ENCODE measurements at regions not wholly inside any gene's neighbourhood (a gene's known extent, or its start where the extent isn't known, plus 50 kb on each side); places are given as distances from the start of the nearest gene placed in this dataset.
"Not testable (repeated sequence)": the region's sequence is repeated elsewhere in the genome, so short reads cannot be mapped to it uniquely, and the experiment has no call there.

- no CpG with 5 or more reads among the region's 4 CpGs for WGBS (ENCODE audit: insufficient coverage)
- not testable (repeated sequence) for DNase-seq
These were observed 1008.0 kb upstream of the DDX18 start for GRCh38 chr2:116806505-116806904.

GRCh38 chr2:116809109-116809508 is 1005.4 kb upstream of the DDX18 start:
- Histone ChIP-seq H3K9me3 (ENCODE audit: control extremely low read depth in 1 of 5, control insufficient read depth in 4 of 5, insufficient read depth in 2 of 5, low read depth in 1 of 5, low read length in 4 of 5) (no peaks in the 10 kb centered on the region), H3K4me3 (ENCODE audit: control insufficient read depth in 1 of 7, extremely low read depth in 1 of 7, insufficient read depth in 4 of 7, low read depth in 2 of 7, low read length in 6 of 7) (no peak overlapping the region), H3K4me1 (ENCODE audit: control extremely low read depth in 1 of 4, control insufficient read depth in 4 of 4, insufficient read depth in 4 of 4, low read length in 3 of 4) (no peaks in the 10 kb centered on the region), H3K27me3 (replicated peaks in 2 of 5; ENCODE audit: control insufficient read depth in 4 of 5, insufficient read depth in 5 of 5, low read length in 4 of 5) (no peaks in the 10 kb centered on the region), H3K27ac (ENCODE audit: insufficient read depth in 1 of 2, low read depth in 1 of 2, low read length in 2 of 2, poor library complexity in 1 of 2, severe bottlenecking in 2 of 2) (no peak overlapping the region), H3K36me3 (ENCODE audit: control insufficient read depth in 4 of 4, insufficient read depth in 4 of 4, low read length in 3 of 4) (no peaks in the 10 kb centered on the region)
- ChIA-PET POLR2A (no interaction called here), CTCF (no interaction called here)
- DNase-seq: no peak

More at GRCh38 chr2:116806505-116806904, 1008.0 kb upstream of the DDX18 start:
- CTCF ChIA-PET; H3K4me3 ChIP-seq (ENCODE audit: control insufficient read depth in 1 of 7, extremely low read depth in 1 of 7, insufficient read depth in 4 of 7, low read depth in 2 of 7, low read length in 6 of 7); H3K9me3 ChIP-seq (ENCODE audit: control extremely low read depth in 1 of 5, control insufficient read depth in 4 of 5, insufficient read depth in 2 of 5, low read depth in 1 of 5, low read length in 4 of 5); H3K27me3 ChIP-seq (replicated peaks in 2 of 5; ENCODE audit: control insufficient read depth in 4 of 5, insufficient read depth in 5 of 5, low read length in 4 of 5); H3K27ac ChIP-seq (ENCODE audit: insufficient read depth in 1 of 2, low read depth in 1 of 2, low read length in 2 of 2, poor library complexity in 1 of 2, severe bottlenecking in 2 of 2); H3K4me1 ChIP-seq (ENCODE audit: control extremely low read depth in 1 of 4, control insufficient read depth in 4 of 4, insufficient read depth in 4 of 4, low read length in 3 of 4); H3K36me3 ChIP-seq (ENCODE audit: control insufficient read depth in 4 of 4, insufficient read depth in 4 of 4, low read length in 3 of 4): not testable (repeated sequence)
- POLR2A ChIA-PET: interaction anchor here (0.7 kb wide), 1 partner anchor 13 kb away, joined by 3 read pairs; no protein-coding TSS in a partner anchor

- DNase-seq: no peak
- no peaks in the 10 kb centered on the region for H3K27me3 ChIP-seq (replicated peaks in 2 of 5; ENCODE audit: control insufficient read depth in 4 of 5, insufficient read depth in 5 of 5, low read length in 4 of 5)
- WGBS (ENCODE audit: insufficient coverage): no CpG with 5 or more reads among the region's 4 CpGs
- no peaks in the 10 kb centered on the region for H3K36me3 ChIP-seq (ENCODE audit: control insufficient read depth in 4 of 4, insufficient read depth in 4 of 4, low read length in 3 of 4)
- no peaks in the 10 kb centered on the region for H3K9me3 ChIP-seq (ENCODE audit: control extremely low read depth in 1 of 5, control insufficient read depth in 4 of 5, insufficient read depth in 2 of 5, low read depth in 1 of 5, low read length in 4 of 5)
- ChIA-PET CTCF (no interaction called here), POLR2A (no interaction called here)
- H3K4me1 ChIP-seq (ENCODE audit: control extremely low read depth in 1 of 4, control insufficient read depth in 4 of 4, insufficient read depth in 4 of 4, low read length in 3 of 4): no peaks in the 10 kb centered on the region
- H3K27ac ChIP-seq (ENCODE audit: insufficient read depth in 1 of 2, low read depth in 1 of 2, low read length in 2 of 2, poor library complexity in 1 of 2, severe bottlenecking in 2 of 2): no peak overlapping the region
- no peak overlapping the region for H3K4me3 ChIP-seq (ENCODE audit: control insufficient read depth in 1 of 7, extremely low read depth in 1 of 7, insufficient read depth in 4 of 7, low read depth in 2 of 7, low read length in 6 of 7)
These were observed 1004.4 kb upstream of the DDX18 start for GRCh38 chr2:116810071-116810470.

GRCh38 chr2:116810645-116811044 is 1003.8 kb upstream of the DDX18 start:
- CTCF ChIA-PET: no interaction called here
- Histone ChIP-seq H3K9me3 (ENCODE audit: control extremely low read depth in 1 of 5, control insufficient read depth in 4 of 5, insufficient read depth in 2 of 5, low read depth in 1 of 5, low read length in 4 of 5) (no peaks in the 10 kb centered on the region), H3K36me3 (ENCODE audit: control insufficient read depth in 4 of 4, insufficient read depth in 4 of 4, low read length in 3 of 4) (no peaks in the 10 kb centered on the region), H3K4me1 (ENCODE audit: control extremely low read depth in 1 of 4, control insufficient read depth in 4 of 4, insufficient read depth in 4 of 4, low read length in 3 of 4) (no peaks in the 10 kb centered on the region), H3K4me3 (ENCODE audit: control insufficient read depth in 1 of 7, extremely low read depth in 1 of 7, insufficient read depth in 4 of 7, low read depth in 2 of 7, low read length in 6 of 7) (no peak overlapping the region), H3K27ac (ENCODE audit: insufficient read depth in 1 of 2, low read depth in 1 of 2, low read length in 2 of 2, poor library complexity in 1 of 2, severe bottlenecking in 2 of 2) (no peak overlapping the region), H3K27me3 (replicated peaks in 2 of 5; ENCODE audit: control insufficient read depth in 4 of 5, insufficient read depth in 5 of 5, low read length in 4 of 5) (no peaks in the 10 kb centered on the region)
- no CpG with 5 or more reads among the region's 1 CpG for WGBS (ENCODE audit: insufficient coverage)
- DNase-seq: no peak
- POLR2A ChIA-PET: no interaction called here

- DNase-seq: no peak
- ChIA-PET POLR2A (interaction anchor here (0.6 kb wide), 1 partner anchor 13 kb away, joined by 3 read pairs; no protein-coding TSS in a partner anchor), CTCF (interaction anchor here (1.0 kb wide), 1 partner anchor 12 kb away, joined by 3 read pairs; no protein-coding TSS in a partner anchor)
- Histone ChIP-seq H3K36me3 (ENCODE audit: control insufficient read depth in 4 of 4, insufficient read depth in 4 of 4, low read length in 3 of 4) (no peaks in the 10 kb centered on the region), H3K27me3 (replicated peaks in 2 of 5; ENCODE audit: control insufficient read depth in 4 of 5, insufficient read depth in 5 of 5, low read length in 4 of 5) (no peaks in the 10 kb centered on the region), H3K4me1 (ENCODE audit: control extremely low read depth in 1 of 4, control insufficient read depth in 4 of 4, insufficient read depth in 4 of 4, low read length in 3 of 4) (no peaks in the 10 kb centered on the region), H3K27ac (ENCODE audit: insufficient read depth in 1 of 2, low read depth in 1 of 2, low read length in 2 of 2, poor library complexity in 1 of 2, severe bottlenecking in 2 of 2) (no peak overlapping the region), H3K4me3 (ENCODE audit: control insufficient read depth in 1 of 7, extremely low read depth in 1 of 7, insufficient read depth in 4 of 7, low read depth in 2 of 7, low read length in 6 of 7) (no peak overlapping the region), H3K9me3 (ENCODE audit: control extremely low read depth in 1 of 5, control insufficient read depth in 4 of 5, insufficient read depth in 2 of 5, low read depth in 1 of 5, low read length in 4 of 5) (no peaks in the 10 kb centered on the region)
These were observed 995.1 kb upstream of the DDX18 start for GRCh38 chr2:116819355-116819754.

GRCh38 chr2:116820986-116821385 is 993.5 kb upstream of the DDX18 start:
- CTCF ChIA-PET: no interaction called here

GRCh38 chr2:116829543-116829942 is 984.9 kb upstream of the DDX18 start:
- DNase-seq; H3K4me3 ChIP-seq (ENCODE audit: control insufficient read depth in 1 of 7, extremely low read depth in 1 of 7, insufficient read depth in 4 of 7, low read depth in 2 of 7, low read length in 6 of 7); H3K27me3 ChIP-seq (replicated peaks in 2 of 5; ENCODE audit: control insufficient read depth in 4 of 5, insufficient read depth in 5 of 5, low read length in 4 of 5); H3K36me3 ChIP-seq (ENCODE audit: control insufficient read depth in 4 of 4, insufficient read depth in 4 of 4, low read length in 3 of 4); POLR2A ChIA-PET; H3K4me1 ChIP-seq (ENCODE audit: control extremely low read depth in 1 of 4, control insufficient read depth in 4 of 4, insufficient read depth in 4 of 4, low read length in 3 of 4); H3K27ac ChIP-seq (ENCODE audit: insufficient read depth in 1 of 2, low read depth in 1 of 2, low read length in 2 of 2, poor library complexity in 1 of 2, severe bottlenecking in 2 of 2); CTCF ChIA-PET; H3K9me3 ChIP-seq (ENCODE audit: control extremely low read depth in 1 of 5, control insufficient read depth in 4 of 5, insufficient read depth in 2 of 5, low read depth in 1 of 5, low read length in 4 of 5): not testable (repeated sequence)
- no CpG with 5 or more reads among the region's 16 CpGs for whole genome bisulfite sequencing (ENCODE audit: insufficient coverage)

More at GRCh38 chr2:116820986-116821385, 993.5 kb upstream of the DDX18 start:
- Histone ChIP-seq H3K36me3 (ENCODE audit: control insufficient read depth in 4 of 4, insufficient read depth in 4 of 4, low read length in 3 of 4) (no peaks in the 10 kb centered on the region), H3K4me1 (ENCODE audit: control extremely low read depth in 1 of 4, control insufficient read depth in 4 of 4, insufficient read depth in 4 of 4, low read length in 3 of 4) (no peaks in the 10 kb centered on the region), H3K4me3 (ENCODE audit: control insufficient read depth in 1 of 7, extremely low read depth in 1 of 7, insufficient read depth in 4 of 7, low read depth in 2 of 7, low read length in 6 of 7) (no peak overlapping the region), H3K27ac (ENCODE audit: insufficient read depth in 1 of 2, low read depth in 1 of 2, low read length in 2 of 2, poor library complexity in 1 of 2, severe bottlenecking in 2 of 2) (no peak overlapping the region), H3K27me3 (replicated peaks in 2 of 5; ENCODE audit: control insufficient read depth in 4 of 5, insufficient read depth in 5 of 5, low read length in 4 of 5) (no peaks in the 10 kb centered on the region), H3K9me3 (ENCODE audit: control extremely low read depth in 1 of 5, control insufficient read depth in 4 of 5, insufficient read depth in 2 of 5, low read depth in 1 of 5, low read length in 4 of 5) (no peaks in the 10 kb centered on the region)
- WGBS (ENCODE audit: insufficient coverage): 100% methylated on average over 1 of the region's 1 CpG
- no peak for DNase-seq
- POLR2A ChIA-PET: no interaction called here
